H7 (cell line): ENCODE measurements at regions not wholly inside any gene's neighbourhood (a gene's known extent, or its start where the extent isn't known, plus 50 kb on each side); places are given as distances from the start of the nearest gene placed in this dataset.
A peak's percentile ranks its signal among the peaks of the same experiment; 100 is the strongest.
"Not testable (repeated sequence)": the region's sequence is repeated elsewhere in the genome, so short reads cannot be mapped to it uniquely, and the experiment has no call there.

ENCODE experiments used
- DNase-seq: peaks from one replicate; pipeline ENCODE4 v3.0.0; 2012
- H3K27me3 ChIP-seq: 2 replicates; pipeline ENCODE4 v1.6.0; 2011; ENCODE audit warnings: mild to moderate bottlenecking, low read length; ENCODE audit not compliant: control insufficient read depth, insufficient read depth
- H3K36me3 ChIP-seq: replicated peaks from 2 replicates; pipeline ENCODE4 v1.5.1; 2011; ENCODE audit warnings: low read length; ENCODE audit not compliant: control insufficient read depth, insufficient read depth
- H3K4me3 ChIP-seq: 2 replicates; pipeline ENCODE4 v1.5.1; 2011; ENCODE audit warnings: low read depth, mild to moderate bottlenecking, control low read depth, low read length, moderate library complexity; ENCODE audit not compliant: insufficient read depth

GRCh38 chr17:45620468-45620867 is 129.9 kb upstream of the PLEKHM1 start:
- not testable (repeated sequence) for H3K36me3 ChIP-seq, H3K27me3 ChIP-seq
- DNase-seq, result peak; percentile 48
- peak overlapping the region; percentile 30 for H3K4me3 ChIP-seq

DNA sequence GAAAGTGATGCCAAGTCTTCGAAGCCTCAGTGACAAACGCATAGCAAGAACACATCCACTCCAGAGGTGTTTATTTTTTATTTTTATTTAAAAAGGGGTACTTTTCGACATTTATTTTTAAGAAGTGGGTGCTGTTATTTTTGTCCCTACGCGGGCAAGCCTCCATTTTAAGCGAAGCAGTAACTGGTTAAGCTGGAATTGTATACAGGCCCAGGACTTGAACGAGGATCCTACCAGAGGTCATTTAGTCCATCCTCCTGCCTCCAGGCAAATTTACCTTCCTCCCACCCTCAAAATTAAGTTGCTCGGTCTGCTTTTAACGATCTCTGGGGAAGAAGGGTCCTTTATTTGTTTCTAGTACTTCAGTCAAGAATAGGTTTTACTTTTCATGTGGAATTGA is 130.6 kb upstream of the PLEKHM1 start:
- not testable (repeated sequence) for DNase-seq, H3K36me3 ChIP-seq, H3K4me3 ChIP-seq, H3K27me3 ChIP-seq

DNA sequence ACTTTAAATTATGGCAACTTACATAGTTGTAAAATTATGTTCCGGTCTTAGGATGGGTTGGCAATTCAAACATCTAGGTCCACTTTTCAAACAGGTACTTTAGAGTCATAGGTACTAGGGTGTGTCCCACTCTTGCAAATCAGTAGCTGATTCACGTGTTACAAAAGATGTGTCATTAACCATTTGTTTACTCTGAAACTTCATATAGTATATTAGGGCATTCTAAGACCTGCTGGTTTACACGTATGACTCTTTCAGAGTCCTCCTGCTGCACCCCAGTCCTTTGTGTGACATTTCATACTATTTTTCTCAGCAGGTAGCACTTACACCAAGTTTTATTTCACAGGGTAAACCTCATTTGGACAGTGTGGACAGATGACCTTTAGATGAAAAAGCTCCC is 131.8 kb upstream of the PLEKHM1 start:
- not testable (repeated sequence) for H3K36me3 ChIP-seq, DNase-seq, H3K27me3 ChIP-seq, H3K4me3 ChIP-seq

- H3K27me3 ChIP-seq, result no peaks in the 10 kb centered on the region
- DNase-seq, result no peak
- H3K36me3 ChIP-seq, result peaks cover 25% of the 10 kb centered on the region
- H3K4me3 ChIP-seq, result no peak overlapping the region
Measured at GRCh38 chr17:45628019-45628418, 137.5 kb upstream of the PLEKHM1 start.

DNA sequence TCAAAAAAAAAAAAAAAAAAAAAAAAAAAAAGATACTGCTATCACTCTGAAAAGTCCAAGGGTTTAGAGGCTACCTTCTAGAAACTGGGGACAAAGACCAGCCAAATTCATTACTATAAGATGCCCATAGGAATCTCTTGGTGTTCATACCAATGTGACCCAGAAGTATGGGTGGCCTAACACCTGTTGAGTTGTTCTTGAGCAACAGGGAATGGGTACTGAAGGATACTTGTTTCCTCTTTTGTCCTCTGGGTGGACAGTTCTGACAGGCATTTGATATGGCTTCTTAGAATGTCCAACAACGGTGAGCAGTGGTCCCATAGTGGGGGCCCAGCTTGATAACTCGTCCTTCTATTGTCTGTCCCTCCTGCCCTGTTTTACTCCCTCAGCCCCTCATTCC is 141.4 kb upstream of the PLEKHM1 start:
- peaks cover 29% of the 10 kb centered on the region for H3K36me3 ChIP-seq
- no peaks in the 10 kb centered on the region for H3K27me3 ChIP-seq
- H3K4me3 ChIP-seq, result no peak overlapping the region
- DNase-seq, result no peak

DNA sequence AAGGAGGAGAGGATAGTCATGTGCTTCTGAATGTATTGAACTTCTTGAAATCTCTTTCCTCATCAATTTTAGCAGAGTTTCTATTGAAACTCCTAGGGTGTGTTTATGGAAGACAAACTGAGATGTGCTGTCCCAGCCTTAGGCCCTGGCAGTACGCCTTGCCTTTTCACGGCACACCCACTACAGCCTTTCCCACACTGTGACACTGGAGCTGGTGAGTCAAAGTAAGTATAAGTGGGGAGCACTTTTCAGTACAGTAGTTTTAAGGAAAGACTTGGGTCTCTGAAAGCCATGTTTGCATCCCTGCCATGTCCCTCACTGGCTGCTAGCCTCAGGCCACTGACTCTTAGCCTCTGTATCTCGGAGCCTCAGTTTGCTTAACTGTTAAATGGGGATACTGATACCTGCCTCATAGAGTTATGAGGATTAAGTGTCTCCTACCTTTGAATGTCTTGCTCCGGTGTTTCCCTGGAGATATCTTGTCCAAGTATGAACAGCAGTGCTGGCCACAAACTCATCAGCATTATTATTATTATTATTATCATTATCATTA is 144.7 kb upstream of the CRHR1 start:
- peaks cover 7% of the 10 kb centered on the region; the same call in 1 of the 2 replicates for H3K36me3 ChIP-seq
- H3K4me3 ChIP-seq, result no peak overlapping the region
- no peaks in the 10 kb centered on the region for H3K27me3 ChIP-seq
- no peak for DNase-seq

GRCh38 chr17:45640141-45640850 is 143.8 kb upstream of the CRHR1 start:
- Histone ChIP-seq H3K27me3 (no peaks in the 10 kb centered on the region), H3K36me3 (peaks cover 7% of the 10 kb centered on the region; the same call in 1 of the 2 replicates), H3K4me3 (no peak overlapping the region)
- peak; percentile 87 for DNase-seq

DNA sequence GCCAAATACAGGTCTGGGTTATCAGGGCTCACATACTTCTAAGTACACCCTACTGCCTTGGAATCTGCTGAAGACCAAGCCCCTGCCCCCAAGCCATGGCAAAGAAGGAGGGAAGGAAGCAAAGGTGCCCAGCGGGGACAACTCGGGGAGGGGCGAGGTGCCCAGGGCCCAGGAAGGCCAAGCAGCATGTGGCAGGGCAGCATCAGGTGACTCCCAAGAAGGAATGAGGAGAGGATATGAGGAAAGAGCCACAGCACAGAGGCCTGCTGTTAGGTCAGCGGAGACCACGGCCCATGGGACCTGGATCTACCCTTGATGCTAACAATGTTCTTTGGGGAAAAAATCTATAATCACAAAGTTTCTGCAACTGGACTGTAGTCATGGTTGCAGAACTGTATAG is 142.6 kb upstream of the CRHR1 start:
- Histone ChIP-seq H3K27me3 (no peaks in the 10 kb centered on the region), H3K36me3 (peaks cover 4% of the 10 kb centered on the region; the same call in 1 of the 2 replicates), H3K4me3 (no peak overlapping the region)
- no peak for DNase-seq

- Histone ChIP-seq H3K27me3 (no peaks in the 10 kb centered on the region), H3K4me3 (no peak overlapping the region), H3K36me3 (peaks cover 4% of the 10 kb centered on the region; the same call in 1 of the 2 replicates)
- no peak for DNase-seq
Measured at GRCh38 chr17:45643591-45643990, 140.5 kb upstream of the CRHR1 start.

- H3K27me3 ChIP-seq, DNase-seq, H3K4me3 ChIP-seq, H3K36me3 ChIP-seq: not testable (repeated sequence)
Measured at GRCh38 chr17:45644637-45645036, 139.5 kb upstream of the CRHR1 start.

GRCh38 chr17:45645330-45645729 is 138.8 kb upstream of the CRHR1 start:
- Histone ChIP-seq H3K27me3 (no peaks in the 10 kb centered on the region), H3K36me3 (no peaks in the 10 kb centered on the region; the same call in 1 of the 2 replicates)

DNA sequence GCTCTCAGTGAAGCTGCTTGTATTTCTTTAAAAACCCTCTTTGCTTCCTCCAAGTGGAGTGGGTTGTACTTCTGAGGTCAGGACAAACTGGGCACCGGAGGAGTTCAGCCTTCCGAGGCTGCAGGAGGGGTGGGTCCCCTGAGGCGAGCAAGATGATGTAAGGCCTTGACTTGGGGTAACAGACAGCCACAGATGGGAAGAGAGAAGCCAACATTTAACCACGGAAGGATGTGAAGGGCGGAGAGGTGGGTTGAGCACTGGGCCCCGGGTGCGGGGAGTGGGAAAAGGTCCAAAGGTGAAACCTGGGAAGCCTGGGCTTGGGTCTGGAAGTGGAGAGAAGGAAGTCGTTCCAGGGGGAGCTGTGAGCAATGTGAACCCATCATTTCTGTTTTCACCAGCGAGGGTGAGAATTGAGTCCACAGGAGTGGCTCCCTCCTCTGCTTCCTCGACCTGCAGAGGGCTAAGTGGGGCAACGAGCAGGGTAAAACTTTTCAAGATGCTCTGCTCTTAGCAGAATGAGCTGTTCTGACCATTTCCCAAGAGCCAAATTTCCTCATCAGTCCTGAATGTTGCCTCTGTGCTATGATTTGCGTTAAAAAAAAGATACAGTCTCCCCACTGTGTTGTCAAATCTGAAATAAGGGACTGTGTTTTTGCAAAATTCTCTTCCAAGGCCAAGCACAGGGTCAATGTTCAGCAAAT is 137.7 kb upstream of the CRHR1 start:
- Histone ChIP-seq H3K4me3 (no peak overlapping the region), H3K27me3 (no peaks in the 10 kb centered on the region), H3K36me3 (no peaks in the 10 kb centered on the region; the same call in 1 of the 2 replicates)
- DNase-seq, result no peak

More at GRCh38 chr17:45645330-45645729, 138.8 kb upstream of the CRHR1 start:
- no peak for DNase-seq
- H3K4me3 ChIP-seq, result no peak overlapping the region

DNA sequence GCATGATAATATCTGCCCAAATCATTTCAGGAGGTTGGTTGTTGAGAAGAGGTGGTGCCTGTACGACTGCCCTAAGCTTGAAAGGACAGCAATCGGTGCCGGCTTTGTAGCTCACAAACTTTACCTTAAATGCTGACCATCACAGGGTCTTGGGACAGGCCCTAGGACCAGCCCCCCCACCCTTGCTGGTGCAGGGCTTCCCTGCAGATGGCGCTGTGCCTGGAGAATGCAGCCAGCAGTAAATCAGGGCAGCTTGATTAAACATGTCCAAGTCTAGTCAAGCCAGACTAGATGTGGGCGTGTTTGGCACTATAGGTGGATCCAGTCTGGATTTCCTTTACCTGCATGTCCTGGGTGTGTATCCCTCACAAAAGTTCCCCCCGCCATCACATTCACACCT is 135.5 kb upstream of the CRHR1 start:
- DNase-seq, result peak; percentile 80
- Histone ChIP-seq H3K27me3 (no peaks in the 10 kb centered on the region), H3K36me3 (no peaks in the 10 kb centered on the region; the same call in 1 of the 2 replicates), H3K4me3 (no peak overlapping the region)

- Histone ChIP-seq H3K36me3 (no peaks in the 10 kb centered on the region; the same call in 1 of the 2 replicates), H3K27me3 (no peaks in the 10 kb centered on the region), H3K4me3 (no peak overlapping the region)
- no peak for DNase-seq
Measured at GRCh38 chr17:45649796-45650195, 134.3 kb upstream of the CRHR1 start.

GRCh38 chr17:45650561-45650960 is 133.6 kb upstream of the CRHR1 start:
- peak; percentile 50 for DNase-seq
- no peak overlapping the region for H3K4me3 ChIP-seq
- no peaks in the 10 kb centered on the region for H3K27me3 ChIP-seq
- H3K36me3 ChIP-seq, result no peaks in the 10 kb centered on the region; the same call in 1 of the 2 replicates
